ENCODE measurements at regions not wholly inside any gene's neighbourhood (a gene's known extent, or its start where the extent isn't known, plus 50 kb on each side); places are given as distances from the start of the nearest gene placed in this dataset.

GRCh38 chr13:47133011-47133445 lies 236.2 kb upstream of the HTR2A start:
- no peak for TF ChIP-seq CTCF (conservative IDR thresholded peaks at IDR 0.05)
- TF ChIP-seq ZFX (IDR thresholded peaks at IDR 0.05), result no peak

Data from C4-2B (cell line).